Fibroblast of lung (primary cell): ENCODE measurements at regions not wholly inside any gene's neighbourhood (a gene's known extent, or its start where the extent isn't known, plus 50 kb on each side); places are given as distances from the start of the nearest gene placed in this dataset.

ENCODE experiments used
- DNase-seq, 2 donors: peaks; one replicate each; pipeline versions ENCODE4 v3.0.0 to v3.0.0-alpha.2; 2010; ENCODE audit warnings: low read depth in 2 of 2
- H2AFZ ChIP-seq: 2 replicates; pipeline ENCODE4 v1.5.1; 2012; ENCODE audit warnings: low read length, control low read depth, inconsistent platforms
- H3K27ac ChIP-seq: 2 replicates; pipeline ENCODE4 v1.5.1; 2011; ENCODE audit warnings: low read length, control low read depth; ENCODE audit not compliant: insufficient read depth
- H3K27me3 ChIP-seq: 2 replicates; pipeline ENCODE4 v1.5.1; 2011; ENCODE audit warnings: mild to moderate bottlenecking, low read length; ENCODE audit not compliant: control insufficient read depth, insufficient read depth
- H3K36me3 ChIP-seq: 2 replicates; pipeline ENCODE4 v1.5.1; 2011; ENCODE audit warnings: low read length; ENCODE audit not compliant: control insufficient read depth, insufficient read depth
- H3K4me1 ChIP-seq: 2 replicates; pipeline ENCODE4 v1.5.1; 2011; ENCODE audit warnings: low read length; ENCODE audit not compliant: control insufficient read depth, insufficient read depth; ENCODE audit errors: extremely low read depth
- H3K4me2 ChIP-seq: 2 replicates; pipeline ENCODE4 v1.5.1; 2011; ENCODE audit warnings: low read length, control low read depth; ENCODE audit not compliant: insufficient read depth; ENCODE audit errors: extremely low read depth
- H3K4me3 ChIP-seq, 4 experiments: fragments of 200-600 bp in 1 of 4; sonication (generic) in 1 of 4; replicated peaks in 1 of 4; 2 replicates each; pipeline ENCODE4 v1.5.1; 2011 to 2016; ENCODE audit warnings: low read length in 4 of 4, low read depth in 3 of 4, mild to moderate bottlenecking in 3 of 4, control low read depth in 2 of 4, inconsistent platforms in 1 of 4, mixed read lengths in 1 of 4; ENCODE audit not compliant: insufficient read depth in 1 of 4; ENCODE audit errors: control extremely low read depth in 1 of 4
- H3K79me2 ChIP-seq: 2 replicates; pipeline ENCODE4 v1.5.1; 2012; ENCODE audit warnings: mild to moderate bottlenecking, low read length, inconsistent platforms; ENCODE audit not compliant: control insufficient read depth, insufficient read depth
- H3K9ac ChIP-seq: 2 replicates; pipeline ENCODE4 v1.5.1; 2011; ENCODE audit warnings: mild to moderate bottlenecking, low read length, control low read depth; ENCODE audit not compliant: insufficient read depth
- H3K9me3 ChIP-seq: 2 replicates; pipeline ENCODE4 v1.5.1; 2012; ENCODE audit warnings: low read depth, low read length; ENCODE audit not compliant: control insufficient read depth, insufficient read depth
- H4K20me1 ChIP-seq: 2 replicates; pipeline ENCODE4 v1.5.1; 2011; ENCODE audit warnings: low read length; ENCODE audit not compliant: control insufficient read depth, insufficient read depth; ENCODE audit errors: extremely low read depth
- EZH2 ChIP-seq: IDR thresholded peaks from 2 replicates; pipeline ENCODE4 v1.5.1; 2012; ENCODE audit warnings: low read length, control low read depth, mild to moderate bottlenecking; ENCODE audit errors: missing control alignments
- TF ChIP-seq, protein P1 (sequence below), 2 donors: IDR thresholded peaks in 1 of 2; conservative IDR thresholded peaks in 1 of 2; 1 replicate in 1 of 2; 2 replicates in 1 of 2; pipeline ENCODE4 v1.5.1; 2011 to 2012; ENCODE audit warnings: low read length in 2 of 2, control low read depth in 1 of 2, inconsistent platforms in 1 of 2, low read depth in 1 of 2, mild to moderate bottlenecking in 1 of 2

DNA sequence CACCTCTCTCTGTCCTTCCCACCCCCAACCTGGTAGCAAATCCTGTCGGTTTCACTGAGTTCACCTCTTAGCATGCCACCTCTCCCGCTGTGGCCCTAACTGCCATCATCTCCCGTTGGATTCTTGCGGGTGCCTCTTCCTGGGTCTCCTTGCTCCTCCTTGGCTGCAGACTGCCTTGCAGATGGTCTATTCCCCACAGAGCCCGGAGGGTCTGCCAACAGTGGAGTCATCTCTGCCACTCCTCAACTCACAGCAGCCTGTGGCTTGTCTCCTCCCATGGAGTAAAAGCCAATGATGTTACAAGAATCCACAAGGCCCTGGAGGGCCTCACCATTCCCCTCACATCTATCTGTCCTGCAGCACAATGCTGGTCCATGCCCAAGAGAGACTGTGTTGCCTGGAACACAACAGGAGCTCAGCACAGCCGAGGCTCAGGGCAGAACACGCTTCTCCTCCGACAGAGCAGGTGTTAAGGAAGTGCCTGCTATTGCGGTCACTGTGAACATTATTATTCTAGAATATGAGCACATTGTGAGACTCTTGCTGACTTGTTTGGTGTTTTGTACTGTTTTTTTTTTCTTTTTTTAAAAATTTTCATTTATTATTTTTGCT lies 241.8 kb upstream of the SULF2 start:
- peak in 1 of 2 donors; percentile 57 for DNase-seq

DNA sequence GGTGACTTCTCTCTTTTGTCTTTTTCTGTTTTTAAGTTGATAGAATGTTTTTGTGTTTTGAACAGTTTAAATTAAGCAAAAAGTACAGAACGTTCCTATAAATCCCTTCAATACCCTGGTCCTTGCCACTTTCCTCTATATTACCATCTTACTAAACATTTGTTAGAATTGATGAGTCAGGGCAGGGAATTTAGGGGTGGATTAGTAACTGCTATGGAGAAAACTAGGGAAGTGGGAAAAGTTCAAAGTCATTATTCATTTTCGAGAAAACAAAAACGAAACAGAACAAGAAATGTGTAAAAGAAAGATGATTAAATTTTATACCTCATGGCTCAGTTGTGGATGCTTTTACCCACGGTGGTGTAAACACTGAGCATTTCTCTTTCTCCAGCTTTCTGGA lies 240.4 kb upstream of the SULF2 start:
- Histone ChIP-seq H2AFZ (no peak overlapping the region), H3K36me3 (no peaks in the 10 kb centered on the region), H3K27ac (no peak overlapping the region), H3K27me3 (no peaks in the 10 kb centered on the region), H3K79me2 (no peaks in the 10 kb centered on the region), H3K4me2 (no peak overlapping the region), H3K9me3 (no peaks in the 10 kb centered on the region), H3K4me3 (no peak overlapping the region), H3K4me1 (no peaks in the 10 kb centered on the region), H3K9ac (no peak overlapping the region), H4K20me1 (no peaks in the 10 kb centered on the region)
- DNase-seq, result peak; percentile 40 to 89
- TF ChIP-seq, protein P1, sequence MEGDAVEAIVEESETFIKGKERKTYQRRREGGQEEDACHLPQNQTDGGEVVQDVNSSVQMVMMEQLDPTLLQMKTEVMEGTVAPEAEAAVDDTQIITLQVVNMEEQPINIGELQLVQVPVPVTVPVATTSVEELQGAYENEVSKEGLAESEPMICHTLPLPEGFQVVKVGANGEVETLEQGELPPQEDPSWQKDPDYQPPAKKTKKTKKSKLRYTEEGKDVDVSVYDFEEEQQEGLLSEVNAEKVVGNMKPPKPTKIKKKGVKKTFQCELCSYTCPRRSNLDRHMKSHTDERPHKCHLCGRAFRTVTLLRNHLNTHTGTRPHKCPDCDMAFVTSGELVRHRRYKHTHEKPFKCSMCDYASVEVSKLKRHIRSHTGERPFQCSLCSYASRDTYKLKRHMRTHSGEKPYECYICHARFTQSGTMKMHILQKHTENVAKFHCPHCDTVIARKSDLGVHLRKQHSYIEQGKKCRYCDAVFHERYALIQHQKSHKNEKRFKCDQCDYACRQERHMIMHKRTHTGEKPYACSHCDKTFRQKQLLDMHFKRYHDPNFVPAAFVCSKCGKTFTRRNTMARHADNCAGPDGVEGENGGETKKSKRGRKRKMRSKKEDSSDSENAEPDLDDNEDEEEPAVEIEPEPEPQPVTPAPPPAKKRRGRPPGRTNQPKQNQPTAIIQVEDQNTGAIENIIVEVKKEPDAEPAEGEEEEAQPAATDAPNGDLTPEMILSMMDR (conservative IDR thresholded peaks at IDR 0.05 in 1 of 2, IDR thresholded peaks at IDR 0.05 in 1 of 2; ENCODE audit: low read depth in 1 of 2, low read length in 2 of 2), result no peak
- no peak for TF ChIP-seq EZH2

More for the DNA sequence above, 241.8 kb upstream of the SULF2 start:
- H2AFZ ChIP-seq, result no peak overlapping the region
- no peaks in the 10 kb centered on the region for H3K79me2 ChIP-seq
- H3K9me3 ChIP-seq, result no peaks in the 10 kb centered on the region
- H3K4me3 ChIP-seq, result no peak overlapping the region
- H3K27me3 ChIP-seq, result no peaks in the 10 kb centered on the region
- no peak overlapping the region for H3K9ac ChIP-seq
- no peak overlapping the region for H3K27ac ChIP-seq
- TF ChIP-seq EZH2, result no peak
- TF ChIP-seq, protein P1 (conservative IDR thresholded peaks at IDR 0.05 in 1 of 2, IDR thresholded peaks at IDR 0.05 in 1 of 2; ENCODE audit: low read depth in 1 of 2, low read length in 2 of 2), result no peak
- H3K36me3 ChIP-seq, result no peaks in the 10 kb centered on the region
- no peaks in the 10 kb centered on the region for H3K4me1 ChIP-seq
- H4K20me1 ChIP-seq, result no peaks in the 10 kb centered on the region
- H3K4me2 ChIP-seq, result no peak overlapping the region

DNA sequence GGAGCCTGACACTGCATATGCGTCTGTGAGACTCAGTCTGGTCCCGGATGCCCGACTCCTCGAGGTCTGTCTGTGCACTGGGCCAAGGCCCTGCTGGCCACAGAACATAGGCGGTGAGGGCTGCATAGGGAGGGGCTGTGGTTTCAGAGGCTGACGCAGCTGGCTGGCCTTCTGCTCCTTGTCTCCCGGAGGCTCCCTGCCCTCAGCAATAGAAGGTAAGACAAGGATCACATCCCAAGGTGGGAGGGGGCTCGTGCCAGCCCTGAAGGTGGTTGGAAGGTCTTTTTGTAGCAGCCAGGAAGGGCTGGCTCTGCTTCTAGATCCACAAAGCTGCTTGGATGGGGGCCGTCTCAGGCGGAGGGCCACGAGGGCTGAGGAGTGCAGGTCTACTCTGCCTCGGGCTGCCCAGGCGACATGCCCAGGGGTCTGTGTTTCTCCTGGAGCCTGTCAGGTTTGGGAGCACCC lies 239.8 kb upstream of the SULF2 start:
- TF ChIP-seq, protein P1 (conservative IDR thresholded peaks at IDR 0.05 in 1 of 2, IDR thresholded peaks at IDR 0.05 in 1 of 2; ENCODE audit: low read depth in 1 of 2, low read length in 2 of 2), result no peak
- no peak for TF ChIP-seq EZH2
- no peaks in the 10 kb centered on the region for H3K4me1 ChIP-seq
- no peak overlapping the region for H3K4me3 ChIP-seq
- no peaks in the 10 kb centered on the region for H3K36me3 ChIP-seq
- no peaks in the 10 kb centered on the region for H3K79me2 ChIP-seq
- H4K20me1 ChIP-seq, result no peaks in the 10 kb centered on the region
- H3K27me3 ChIP-seq, result no peaks in the 10 kb centered on the region
- peak; percentile 63 to 98 for DNase-seq
- H2AFZ ChIP-seq, result no peak overlapping the region
- no peak overlapping the region for H3K9ac ChIP-seq
- H3K9me3 ChIP-seq, result no peaks in the 10 kb centered on the region
- H3K4me2 ChIP-seq, result no peak overlapping the region
- no peak overlapping the region for H3K27ac ChIP-seq
